Fibroblast of lung (primary cell): ENCODE measurements at regions not wholly inside any gene's neighbourhood (a gene's known extent, or its start where the extent isn't known, plus 50 kb on each side); places are given as distances from the start of the nearest gene placed in this dataset.

Source experiments
- EZH2 ChIP-seq: IDR thresholded peaks from 2 replicates; pipeline ENCODE4 v1.5.1; 2012; ENCODE audit warnings: low read length, control low read depth, mild to moderate bottlenecking; ENCODE audit errors: missing control alignments
- TF ChIP-seq, protein P1 (sequence below), 2 donors: IDR thresholded peaks in 1 of 2; conservative IDR thresholded peaks in 1 of 2; 1 replicate in 1 of 2; 2 replicates in 1 of 2; pipeline ENCODE4 v1.5.1; 2011 to 2012; ENCODE audit warnings: low read length in 2 of 2, control low read depth in 1 of 2, inconsistent platforms in 1 of 2, low read depth in 1 of 2, mild to moderate bottlenecking in 1 of 2

DNA sequence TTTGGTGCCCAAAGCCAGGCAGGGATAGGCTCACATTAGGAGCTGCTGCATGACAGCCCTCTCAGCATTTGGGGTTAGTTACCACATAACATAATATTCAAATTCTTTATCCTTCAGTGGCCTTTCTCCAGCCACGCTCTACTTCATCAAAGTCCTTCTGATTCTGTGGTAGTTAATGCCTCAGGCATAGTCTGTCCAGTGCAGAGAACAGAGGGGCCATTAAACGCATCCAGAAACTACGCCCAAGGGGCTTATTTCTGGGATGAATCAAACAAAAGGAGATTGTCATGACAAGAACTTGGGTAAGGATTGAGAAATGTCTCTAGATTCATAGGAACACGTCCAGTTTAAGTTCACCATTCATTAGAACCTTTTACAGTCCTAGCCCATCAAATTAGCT lies 183.4 kb upstream of the PLXNC1 start:
- TF ChIP-seq, protein P1, sequence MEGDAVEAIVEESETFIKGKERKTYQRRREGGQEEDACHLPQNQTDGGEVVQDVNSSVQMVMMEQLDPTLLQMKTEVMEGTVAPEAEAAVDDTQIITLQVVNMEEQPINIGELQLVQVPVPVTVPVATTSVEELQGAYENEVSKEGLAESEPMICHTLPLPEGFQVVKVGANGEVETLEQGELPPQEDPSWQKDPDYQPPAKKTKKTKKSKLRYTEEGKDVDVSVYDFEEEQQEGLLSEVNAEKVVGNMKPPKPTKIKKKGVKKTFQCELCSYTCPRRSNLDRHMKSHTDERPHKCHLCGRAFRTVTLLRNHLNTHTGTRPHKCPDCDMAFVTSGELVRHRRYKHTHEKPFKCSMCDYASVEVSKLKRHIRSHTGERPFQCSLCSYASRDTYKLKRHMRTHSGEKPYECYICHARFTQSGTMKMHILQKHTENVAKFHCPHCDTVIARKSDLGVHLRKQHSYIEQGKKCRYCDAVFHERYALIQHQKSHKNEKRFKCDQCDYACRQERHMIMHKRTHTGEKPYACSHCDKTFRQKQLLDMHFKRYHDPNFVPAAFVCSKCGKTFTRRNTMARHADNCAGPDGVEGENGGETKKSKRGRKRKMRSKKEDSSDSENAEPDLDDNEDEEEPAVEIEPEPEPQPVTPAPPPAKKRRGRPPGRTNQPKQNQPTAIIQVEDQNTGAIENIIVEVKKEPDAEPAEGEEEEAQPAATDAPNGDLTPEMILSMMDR (conservative IDR thresholded peaks at IDR 0.05 in 1 of 2, IDR thresholded peaks at IDR 0.05 in 1 of 2; ENCODE audit: low read depth in 1 of 2, low read length in 2 of 2), result no peak
- no peak for TF ChIP-seq EZH2
